ENCODE measurements at regions not wholly inside any gene's neighbourhood (a gene's known extent, or its start where the extent isn't known, plus 50 kb on each side); places are given as distances from the start of the nearest gene placed in this dataset.
"Not testable (repeated sequence)": the region's sequence is repeated elsewhere in the genome, so short reads cannot be mapped to it uniquely, and the experiment has no call there.

DNA sequence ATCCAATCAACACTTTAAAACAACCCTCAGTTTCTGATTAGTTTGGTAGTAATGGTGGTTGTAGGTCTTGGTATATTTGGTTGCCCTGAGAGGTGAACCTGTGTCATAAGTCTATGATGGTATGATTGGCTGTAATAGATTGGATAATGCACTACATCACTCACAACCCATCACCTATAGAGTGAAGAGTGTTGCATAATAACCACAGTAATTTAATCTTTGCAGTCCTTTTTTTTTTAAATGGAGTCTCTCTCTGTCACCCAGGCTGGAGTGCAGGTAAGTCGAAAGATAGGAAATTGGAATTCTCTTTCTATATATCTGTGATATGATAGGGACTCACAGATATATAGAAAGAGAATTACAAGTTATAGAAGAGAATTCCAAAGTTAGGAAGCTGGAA lies 133.4 kb upstream of the PGR start:
- Histone ChIP-seq H3K4me3 (ENCODE audit: control insufficient read depth in 1 of 2, extremely low read depth in 1 of 2, low read length in 1 of 2) (no peak overlapping the region), H3K27me3 (replicated peaks in 1 of 2; ENCODE audit: control insufficient read depth in 2 of 2, extremely low read depth in 1 of 2, insufficient read depth in 2 of 2, low read length in 1 of 2) (no peaks in the 10 kb centered on the region), H3K36me3 (ENCODE audit: control insufficient read depth in 2 of 2, extremely low read depth in 1 of 2, insufficient read depth in 1 of 2, low read length in 1 of 2) (no peaks in the 10 kb centered on the region), H3K27ac (ENCODE audit: low read length) (no peak overlapping the region), H3K9me3 (no peaks in the 10 kb centered on the region), H3K4me1 (ENCODE audit: control insufficient read depth in 1 of 2, extremely low read depth in 1 of 2, insufficient read depth in 2 of 2, low read length in 2 of 2) (no peaks in the 10 kb centered on the region)
- Mint-ChIP-seq H3K4me1 (no peaks in the 10 kb centered on the region), H3K36me3 (no peaks in the 10 kb centered on the region), H3K27me3 (no peaks in the 10 kb centered on the region), H3K4me3 (no peak overlapping the region), H3K9me3 (peaks cover 4 to 13% (median 10%) of the 10 kb centered on the region in 3 donors), H3K27ac (no peak overlapping the region)
- no CpG with 5 or more reads among the region's 1 CpG for WGBS (ENCODE audit: insufficient coverage)
- no peak for ATAC-seq (replicated peaks in 1 of 4)
- DNase-seq: no peak
- ChIA-PET POLR2A (no interaction called here), CTCF (no interaction called here)

DNA sequence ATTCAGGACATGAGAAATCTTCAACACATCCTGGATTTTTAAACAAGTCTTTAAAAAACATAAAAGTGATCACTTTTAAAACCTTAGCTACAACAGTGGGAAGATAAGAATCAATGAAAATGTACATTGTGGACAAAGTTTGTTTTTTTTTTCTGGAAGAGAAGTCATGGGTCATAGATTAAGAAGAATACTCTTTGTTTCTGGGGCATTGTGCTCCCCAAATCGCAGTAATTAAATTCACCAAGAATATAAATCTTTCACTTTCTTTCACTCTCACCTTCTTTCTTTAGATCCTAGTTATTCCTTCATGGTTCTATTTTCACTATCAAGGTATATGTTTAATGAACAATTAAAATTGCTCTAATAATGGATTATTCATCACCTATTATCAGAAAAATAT lies 132.6 kb upstream of the PGR start:
- H3K27ac ChIP-seq (ENCODE audit: low read length): no peak overlapping the region
- no peaks in the 10 kb centered on the region for H3K9me3 ChIP-seq
- ChIA-PET POLR2A (no interaction called here), CTCF (no interaction called here)
- Mint-ChIP-seq H3K36me3 (no peaks in the 10 kb centered on the region), H3K4me3 (no peak overlapping the region), H3K27me3 (no peaks in the 10 kb centered on the region), H3K9me3 (peaks cover 4 to 14% (median 10%) of the 10 kb centered on the region in 3 donors), H3K4me1 (no peaks in the 10 kb centered on the region), H3K27ac (no peak overlapping the region)
- DNase-seq (no peak), ATAC-seq (replicated peaks in 1 of 4) (no peak)
- no peak overlapping the region for H3K4me3 ChIP-seq (ENCODE audit: control insufficient read depth in 1 of 2, extremely low read depth in 1 of 2, low read length in 1 of 2)
- no peaks in the 10 kb centered on the region for H3K4me1 ChIP-seq (ENCODE audit: control insufficient read depth in 1 of 2, extremely low read depth in 1 of 2, insufficient read depth in 2 of 2, low read length in 2 of 2)
- H3K27me3 ChIP-seq (replicated peaks in 1 of 2; ENCODE audit: control insufficient read depth in 2 of 2, extremely low read depth in 1 of 2, insufficient read depth in 2 of 2, low read length in 1 of 2): no peaks in the 10 kb centered on the region
- WGBS (ENCODE audit: insufficient coverage): no CpG with 5 or more reads among the region's 1 CpG
- H3K36me3 ChIP-seq (ENCODE audit: control insufficient read depth in 2 of 2, extremely low read depth in 1 of 2, insufficient read depth in 1 of 2, low read length in 1 of 2): no peaks in the 10 kb centered on the region

DNA sequence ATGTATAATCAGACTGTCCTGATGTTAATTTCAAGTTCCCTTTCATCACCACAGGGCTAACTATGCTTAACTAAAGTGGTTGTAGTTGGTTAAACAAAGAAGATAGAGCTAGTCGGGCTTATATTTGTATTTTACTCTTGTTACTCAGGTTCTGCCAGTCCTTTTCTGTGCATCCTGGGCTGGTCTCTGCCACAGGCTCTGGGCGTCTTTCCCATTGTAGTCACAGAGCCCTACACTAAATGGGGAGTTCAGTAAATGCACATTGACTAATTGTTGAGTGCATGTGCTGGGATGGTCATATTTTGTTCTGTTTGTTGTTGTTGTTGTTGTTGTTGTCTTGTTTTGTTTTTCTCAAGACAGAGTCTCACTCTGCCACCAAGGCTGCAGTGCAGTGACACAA lies 125.4 kb upstream of the PGR start:
- DNase-seq (no peak), ATAC-seq (replicated peaks in 1 of 4) (no peak)
- POLR2A ChIA-PET: no interaction called here
- H3K27ac ChIP-seq (ENCODE audit: low read length): no peak overlapping the region
- H3K4me3 ChIP-seq (ENCODE audit: control insufficient read depth in 1 of 2, extremely low read depth in 1 of 2, low read length in 1 of 2): no peak overlapping the region
- H3K4me1 ChIP-seq (ENCODE audit: control insufficient read depth in 1 of 2, extremely low read depth in 1 of 2, insufficient read depth in 2 of 2, low read length in 2 of 2): no peaks in the 10 kb centered on the region
- no peaks in the 10 kb centered on the region for H3K9me3 ChIP-seq
- no peaks in the 10 kb centered on the region for H3K27me3 Mint-ChIP-seq
- no peaks in the 10 kb centered on the region for H3K4me1 Mint-ChIP-seq
- no peaks in the 10 kb centered on the region for H3K36me3 ChIP-seq (ENCODE audit: control insufficient read depth in 2 of 2, extremely low read depth in 1 of 2, insufficient read depth in 1 of 2, low read length in 1 of 2)
- H3K36me3 Mint-ChIP-seq: no peaks in the 10 kb centered on the region
- H3K27ac Mint-ChIP-seq: no peak overlapping the region
- CTCF ChIA-PET: no interaction called here
- no CpG with 5 or more reads among the region's 2 CpGs for whole genome bisulfite sequencing (ENCODE audit: insufficient coverage)
- H3K4me3 Mint-ChIP-seq: no peak overlapping the region
- peaks cover 4 to 12% (median 4%) of the 10 kb centered on the region in 3 donors for H3K9me3 Mint-ChIP-seq
- H3K27me3 ChIP-seq (replicated peaks in 1 of 2; ENCODE audit: control insufficient read depth in 2 of 2, extremely low read depth in 1 of 2, insufficient read depth in 2 of 2, low read length in 1 of 2): no peaks in the 10 kb centered on the region

DNA sequence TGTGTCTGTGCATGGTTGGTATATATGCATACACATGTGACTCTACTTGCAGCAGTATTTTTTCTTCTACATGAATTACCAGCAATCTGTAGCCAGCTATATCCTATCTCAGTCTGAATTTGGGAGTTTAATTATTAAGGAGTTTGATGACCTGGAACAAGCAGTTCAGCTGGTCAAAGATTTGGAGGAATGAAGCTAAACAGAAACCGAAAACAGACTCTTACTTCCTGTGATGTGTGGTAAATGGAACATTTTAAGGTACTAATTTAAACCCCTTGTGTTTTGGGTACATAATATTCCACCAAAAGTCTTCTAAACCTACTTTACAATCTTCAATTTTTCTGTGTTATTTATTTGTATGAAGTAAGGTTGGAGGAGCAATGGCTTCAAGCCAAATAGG lies 124.4 kb upstream of the PGR start:
- Histone ChIP-seq H3K9me3 (no peaks in the 10 kb centered on the region), H3K36me3 (ENCODE audit: control insufficient read depth in 2 of 2, extremely low read depth in 1 of 2, insufficient read depth in 1 of 2, low read length in 1 of 2) (no peaks in the 10 kb centered on the region), H3K27me3 (replicated peaks in 1 of 2; ENCODE audit: control insufficient read depth in 2 of 2, extremely low read depth in 1 of 2, insufficient read depth in 2 of 2, low read length in 1 of 2) (no peaks in the 10 kb centered on the region), H3K4me1 (ENCODE audit: control insufficient read depth in 1 of 2, extremely low read depth in 1 of 2, insufficient read depth in 2 of 2, low read length in 2 of 2) (no peaks in the 10 kb centered on the region), H3K27ac (ENCODE audit: low read length) (no peak overlapping the region), H3K4me3 (ENCODE audit: control insufficient read depth in 1 of 2, extremely low read depth in 1 of 2, low read length in 1 of 2) (no peak overlapping the region)
- ATAC-seq (replicated peaks in 1 of 4) (no peak), DNase-seq (no peak)
- ChIA-PET CTCF (interaction anchor here in 1 of 2 donors (0.6 kb wide), 1 partner anchor 695 kb away, joined by 3 read pairs; no protein-coding TSS in a partner anchor), POLR2A (no interaction called here)
- no peak overlapping the region for H3K4me3 Mint-ChIP-seq
- no peaks in the 10 kb centered on the region for H3K4me1 Mint-ChIP-seq
- no CpG with 5 or more reads among the region's 1 CpG for WGBS (ENCODE audit: insufficient coverage)
- H3K27me3 Mint-ChIP-seq: no peaks in the 10 kb centered on the region
- H3K36me3 Mint-ChIP-seq: no peaks in the 10 kb centered on the region
- H3K27ac Mint-ChIP-seq: no peak overlapping the region
- H3K9me3 Mint-ChIP-seq: peaks cover 4 to 10% (median 4%) of the 10 kb centered on the region in 3 donors

DNA sequence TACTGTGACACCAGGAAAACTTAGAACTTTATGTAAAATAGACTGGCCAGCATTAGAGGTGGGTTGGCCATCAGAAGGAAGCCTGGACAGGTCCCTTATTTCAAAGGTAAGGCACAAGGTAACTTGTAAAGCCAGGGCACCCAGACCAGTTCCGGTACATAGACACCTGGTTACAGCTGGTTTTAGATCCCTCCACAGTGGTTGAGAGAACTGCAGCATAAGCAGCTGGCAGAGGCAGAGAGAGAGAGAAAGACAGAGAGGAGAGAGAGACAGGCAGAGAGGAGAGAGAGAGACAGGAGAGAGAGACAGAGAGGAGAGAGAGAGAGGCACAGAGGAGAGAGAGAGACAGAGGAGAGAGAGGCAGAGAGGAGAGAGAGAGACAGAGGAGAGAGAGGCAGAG lies 116.0 kb upstream of the PGR start:
- H3K4me1 ChIP-seq (ENCODE audit: control insufficient read depth in 1 of 2, extremely low read depth in 1 of 2, insufficient read depth in 2 of 2, low read length in 2 of 2); H3K4me3 ChIP-seq (ENCODE audit: control insufficient read depth in 1 of 2, extremely low read depth in 1 of 2, low read length in 1 of 2); H3K27me3 Mint-ChIP-seq; H3K4me3 Mint-ChIP-seq; DNase-seq; POLR2A ChIA-PET; H3K27ac Mint-ChIP-seq; H3K36me3 Mint-ChIP-seq; H3K9me3 ChIP-seq; H3K36me3 ChIP-seq (ENCODE audit: control insufficient read depth in 2 of 2, extremely low read depth in 1 of 2, insufficient read depth in 1 of 2, low read length in 1 of 2); H3K27me3 ChIP-seq (replicated peaks in 1 of 2; ENCODE audit: control insufficient read depth in 2 of 2, extremely low read depth in 1 of 2, insufficient read depth in 2 of 2, low read length in 1 of 2); H3K4me1 Mint-ChIP-seq; ATAC-seq (replicated peaks in 1 of 4); CTCF ChIA-PET; H3K27ac ChIP-seq (ENCODE audit: low read length): not testable (repeated sequence)
- WGBS (ENCODE audit: insufficient coverage): 83% methylated on average over 1 of the region's 1 CpG
- H3K9me3 Mint-ChIP-seq: peaks cover 7 to 11% (median 8%) of the 10 kb centered on the region in 3 donors

DNA sequence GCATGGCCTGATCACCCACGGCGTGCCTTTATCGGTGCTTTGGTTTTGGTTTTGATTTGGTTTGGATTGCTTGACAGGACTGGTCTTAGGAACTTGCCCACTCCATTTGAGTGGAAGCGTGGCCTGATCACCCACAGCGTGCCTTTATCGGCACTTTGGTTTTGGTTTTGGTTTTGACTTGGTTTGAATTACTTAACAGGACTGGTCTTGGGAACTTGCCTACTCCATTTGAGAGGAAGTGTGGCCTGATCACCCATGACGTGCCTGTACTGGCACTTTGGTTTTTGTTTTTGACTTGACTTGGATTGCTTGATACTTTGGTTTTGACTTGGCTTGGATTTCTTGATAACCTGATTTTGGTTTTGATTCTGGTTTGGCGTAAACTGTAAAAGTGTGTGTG lies 115.5 kb upstream of the PGR start:
- H3K4me1 Mint-ChIP-seq; H3K27me3 Mint-ChIP-seq; H3K9me3 ChIP-seq; H3K36me3 ChIP-seq (ENCODE audit: control insufficient read depth in 2 of 2, extremely low read depth in 1 of 2, insufficient read depth in 1 of 2, low read length in 1 of 2); H3K36me3 Mint-ChIP-seq; ATAC-seq (replicated peaks in 1 of 4); POLR2A ChIA-PET; DNase-seq; H3K4me3 ChIP-seq (ENCODE audit: control insufficient read depth in 1 of 2, extremely low read depth in 1 of 2, low read length in 1 of 2); H3K27me3 ChIP-seq (replicated peaks in 1 of 2; ENCODE audit: control insufficient read depth in 2 of 2, extremely low read depth in 1 of 2, insufficient read depth in 2 of 2, low read length in 1 of 2); H3K27ac ChIP-seq (ENCODE audit: low read length); H3K4me3 Mint-ChIP-seq; H3K4me1 ChIP-seq (ENCODE audit: control insufficient read depth in 1 of 2, extremely low read depth in 1 of 2, insufficient read depth in 2 of 2, low read length in 2 of 2); CTCF ChIA-PET; H3K27ac Mint-ChIP-seq: not testable (repeated sequence)
- peaks cover 7 to 11% (median 8%) of the 10 kb centered on the region in 3 donors for H3K9me3 Mint-ChIP-seq
- 86% methylated on average over 7 of the region's 8 CpGs for WGBS (ENCODE audit: insufficient coverage)

DNA sequence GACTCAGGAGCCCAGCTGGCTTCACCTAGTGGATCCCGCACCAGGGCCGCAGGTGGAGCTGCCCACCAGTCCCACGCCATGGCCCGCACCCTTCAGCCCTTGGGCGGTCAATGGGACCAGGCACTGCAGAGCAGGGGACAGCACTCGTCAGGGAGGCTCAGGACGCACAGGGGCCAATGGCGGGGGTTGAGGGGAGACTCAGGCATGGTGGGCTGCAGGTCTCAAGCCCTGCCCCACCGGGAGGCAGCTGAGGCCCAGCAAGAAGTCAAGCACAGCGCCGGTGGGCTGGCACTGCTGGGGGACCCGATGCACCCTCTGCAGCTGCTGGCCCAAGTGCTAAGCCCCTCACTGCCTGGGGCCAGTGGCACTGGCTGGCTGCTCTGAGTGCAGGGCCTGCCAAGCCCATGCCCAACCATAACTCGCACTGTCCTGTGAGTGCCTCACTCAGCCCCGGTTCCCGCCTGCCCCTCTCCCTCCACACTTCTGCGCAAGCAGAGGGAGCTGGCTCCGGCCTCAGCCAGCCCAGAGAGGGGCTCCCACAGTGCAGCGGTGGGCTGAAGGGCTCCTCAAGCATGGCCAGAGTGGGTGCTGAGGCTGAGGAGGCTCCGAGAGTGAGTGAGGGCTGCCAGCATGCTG lies 111.7 kb upstream of the PGR start:
- peaks cover 6 to 8% (median 7%) of the 10 kb centered on the region in 3 donors for H3K9me3 Mint-ChIP-seq
- no peaks in the 10 kb centered on the region for H3K4me1 ChIP-seq (ENCODE audit: control insufficient read depth in 1 of 2, extremely low read depth in 1 of 2, insufficient read depth in 2 of 2, low read length in 2 of 2)
- no peak for ATAC-seq (replicated peaks in 1 of 4)
- H3K4me3 ChIP-seq (ENCODE audit: control insufficient read depth in 1 of 2, extremely low read depth in 1 of 2, low read length in 1 of 2): no peak overlapping the region
- no peak overlapping the region for H3K27ac ChIP-seq (ENCODE audit: low read length)
- no peak overlapping the region for H3K4me3 Mint-ChIP-seq
- WGBS (ENCODE audit: insufficient coverage): 81% methylated on average over 13 of the region's 19 CpGs
- no peaks in the 10 kb centered on the region for H3K4me1 Mint-ChIP-seq
- H3K27ac Mint-ChIP-seq: no peak overlapping the region
- CTCF ChIA-PET: no interaction called here
- H3K36me3 ChIP-seq (ENCODE audit: control insufficient read depth in 2 of 2, extremely low read depth in 1 of 2, insufficient read depth in 1 of 2, low read length in 1 of 2): no peaks in the 10 kb centered on the region
- no peak for DNase-seq
- no peaks in the 10 kb centered on the region for H3K27me3 ChIP-seq (replicated peaks in 1 of 2; ENCODE audit: control insufficient read depth in 2 of 2, extremely low read depth in 1 of 2, insufficient read depth in 2 of 2, low read length in 1 of 2)
- no peaks in the 10 kb centered on the region for H3K9me3 ChIP-seq
- no peaks in the 10 kb centered on the region for H3K27me3 Mint-ChIP-seq
- POLR2A ChIA-PET: no interaction called here
- no peaks in the 10 kb centered on the region for H3K36me3 Mint-ChIP-seq

Measured in T-cell (primary cell).